GM12878 (cell line): ENCODE measurements at regions not wholly inside any gene's neighbourhood (a gene's known extent, or its start where the extent isn't known, plus 50 kb on each side); places are given as distances from the start of the nearest gene placed in this dataset.

Source experiments
- CTCF ChIP-seq, 3 experiments: IDR thresholded peaks in 2 of 3; conservative IDR thresholded peaks in 1 of 3; 2 replicates each; pipeline ENCODE4 v1.5.1; 2011; ENCODE audit warnings: low read depth in 3 of 3, low read length in 3 of 3, mild to moderate bottlenecking in 3 of 3, control low read depth in 2 of 3, moderate library complexity in 2 of 3, inconsistent platforms in 1 of 3, mixed read lengths in 1 of 3; ENCODE audit not compliant: control insufficient read depth in 2 of 3, insufficient read depth in 1 of 3; ENCODE audit errors: extremely low read depth in 1 of 3
- HDAC2 ChIP-seq: fragments of 200-600 bp; sonication (generic); IDR thresholded peaks from 2 replicates; pipeline ENCODE4 v1.6.1; 2017
- MLLT1 ChIP-seq: fragments of 450-650 bp; IDR thresholded peaks from 2 replicates; pipeline ENCODE4 v1.6.1; 2016; ENCODE audit warnings: mild to moderate bottlenecking

- TF ChIP-seq HDAC2 (no peak), CTCF (IDR thresholded peaks at IDR 0.05 in 2 of 3, conservative IDR thresholded peaks at IDR 0.05 in 1 of 3; ENCODE audit: control insufficient read depth in 2 of 3, extremely low read depth in 1 of 3, insufficient read depth in 1 of 3, low read depth in 3 of 3, low read length in 3 of 3) (no peak), MLLT1 (no peak)
Observed at GRCh38 chr7:67683628-67684027, 687.0 kb downstream of the TYW1 start.
